SK-N-MC (cell line): ENCODE measurements at regions not wholly inside any gene's neighbourhood (a gene's known extent, or its start where the extent isn't known, plus 50 kb on each side); places are given as distances from the start of the nearest gene placed in this dataset.

Experiments
- EZH2 ChIP-seq: fragments of 200-600 bp; sonication (generic); IDR thresholded peaks from one replicate; pipeline ENCODE4 v1.6.1; 2017; ENCODE audit warnings: antibody characterized with exemption
- FOXP2 ChIP-seq: optimal IDR thresholded peaks from 2 replicates; pipeline ENCODE3; 2011; ENCODE audit warnings: mild to moderate bottlenecking, moderate library complexity; ENCODE audit not compliant: insufficient read depth; ENCODE audit errors: extremely low read length, control extremely low read depth
- POLR2AphosphoS5 ChIP-seq: IDR thresholded peaks from 2 replicates; pipeline ENCODE4 v1.6.1; 2012; ENCODE audit warnings: mild to moderate bottlenecking, low read depth, low read length, borderline replicate concordance

DNA sequence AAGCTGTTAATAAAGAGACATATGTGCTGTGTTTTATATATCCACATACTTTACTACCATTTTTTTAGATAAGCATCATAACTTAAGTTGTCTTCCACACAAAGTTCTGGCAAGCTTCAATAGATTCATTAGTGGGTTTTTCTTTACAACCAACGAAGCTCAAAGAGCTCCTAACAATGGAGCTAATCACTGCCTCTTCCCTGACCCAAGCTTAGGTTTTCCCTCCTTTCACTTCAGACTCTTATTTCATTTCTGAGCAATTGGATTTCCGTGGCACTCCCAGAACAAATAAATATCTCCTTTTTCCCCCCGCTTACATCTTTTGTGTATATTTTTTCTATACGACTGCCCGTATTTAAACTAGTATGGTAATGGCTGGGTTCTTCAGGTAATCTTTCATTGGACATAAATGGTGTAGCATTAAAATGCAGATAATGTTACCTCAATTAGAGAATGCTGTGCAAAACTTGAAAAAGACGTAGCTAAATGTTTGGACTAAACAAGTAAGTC is 275.5 kb upstream of the TMEM161B start:
- no peak for TF ChIP-seq POLR2AphosphoS5
- TF ChIP-seq EZH2 = no peak
- TF ChIP-seq FOXP2 = no peak
